Neural cell (in vitro differentiated cells): ENCODE measurements at regions not wholly inside any gene's neighbourhood (a gene's known extent, or its start where the extent isn't known, plus 50 kb on each side); places are given as distances from the start of the nearest gene placed in this dataset.

Experiments used
- CTCF ChIP-seq: fragments of 450-650 bp; IDR thresholded peaks from 2 replicates; pipeline ENCODE4 v1.5.1; 2014; ENCODE audit warnings: antibody characterized with exemption, mild to moderate bottlenecking, moderate library complexity; ENCODE audit not compliant: poor library complexity, severe bottlenecking
- EZH2 ChIP-seq: fragments of 200-600, 300-800 bp; shearing (Covaris generic), sonication (generic); IDR thresholded peaks from 2 replicates; pipeline ENCODE4 v1.6.1; 2014; ENCODE audit warnings: antibody characterized with exemption, low read length, borderline replicate concordance, mild to moderate bottlenecking; ENCODE audit not compliant: insufficient read depth, poor library complexity, severe bottlenecking
- POLR2AphosphoS5 ChIP-seq: IDR thresholded peaks from 2 replicates; pipeline ENCODE4 v1.6.1; 2012
- RAD21 ChIP-seq: fragments of 450-650 bp; conservative IDR thresholded peaks from 2 replicates; pipeline ENCODE4 v1.6.1; 2014; ENCODE audit warnings: antibody characterized with exemption, mild to moderate bottlenecking, moderate library complexity
- SMC3 ChIP-seq: fragments of 450-650 bp; conservative IDR thresholded peaks from 2 replicates; pipeline ENCODE4 v1.6.1; 2014; ENCODE audit warnings: antibody characterized with exemption, mild to moderate bottlenecking, moderate library complexity; ENCODE audit not compliant: poor library complexity

DNA sequence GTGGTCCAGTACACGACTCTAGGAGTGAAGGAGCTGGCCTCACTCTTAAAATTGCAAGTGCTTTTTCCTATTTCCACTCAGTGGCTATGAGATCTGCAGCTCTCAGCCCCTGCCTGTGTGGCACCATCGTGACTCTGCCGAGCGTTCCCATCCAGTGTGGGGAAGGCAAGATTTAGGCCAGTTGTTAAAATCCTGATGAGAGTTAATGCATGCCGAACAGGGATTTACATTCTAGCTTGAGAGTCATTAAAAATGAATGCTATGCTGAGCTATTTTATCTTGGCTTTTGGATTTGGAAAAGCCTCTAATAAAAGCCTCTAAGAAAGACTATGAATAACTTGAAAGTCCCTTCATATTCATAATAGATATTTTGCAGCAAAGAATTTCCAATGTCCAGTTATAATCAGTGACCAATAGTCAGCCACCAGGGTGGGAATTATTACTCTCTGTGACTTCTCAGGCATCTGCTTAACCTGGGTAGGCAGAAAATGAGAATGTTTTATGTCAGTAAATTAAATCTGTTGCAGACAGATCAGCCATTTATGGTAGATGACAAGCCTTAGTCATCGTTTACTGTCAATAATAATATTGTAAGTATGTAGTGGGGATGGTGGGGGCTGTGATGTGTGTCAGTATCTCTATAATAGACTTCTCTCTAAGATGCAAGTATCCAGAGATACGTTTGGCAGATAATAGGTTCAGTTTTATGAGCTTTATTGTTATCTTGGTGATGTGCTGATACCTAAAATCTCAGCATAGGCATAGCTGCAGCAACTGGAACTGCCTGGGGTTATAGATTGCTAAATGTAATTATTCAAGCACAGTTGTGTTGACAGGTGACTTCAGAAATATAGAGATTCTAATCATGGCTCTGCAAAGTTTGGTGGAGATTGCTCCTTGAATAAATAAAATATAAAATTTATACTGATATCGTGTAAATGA, 207.8 kb downstream of the SOCS6 start:
- no peak for TF ChIP-seq CTCF
- no peak for TF ChIP-seq EZH2
- no peak for TF ChIP-seq SMC3
- TF ChIP-seq POLR2AphosphoS5 = peak; percentile 55
- TF ChIP-seq RAD21 = no peak
